ENCODE measurements at regions not wholly inside any gene's neighbourhood (a gene's known extent, or its start where the extent isn't known, plus 50 kb on each side); places are given as distances from the start of the nearest gene placed in this dataset.

DNA sequence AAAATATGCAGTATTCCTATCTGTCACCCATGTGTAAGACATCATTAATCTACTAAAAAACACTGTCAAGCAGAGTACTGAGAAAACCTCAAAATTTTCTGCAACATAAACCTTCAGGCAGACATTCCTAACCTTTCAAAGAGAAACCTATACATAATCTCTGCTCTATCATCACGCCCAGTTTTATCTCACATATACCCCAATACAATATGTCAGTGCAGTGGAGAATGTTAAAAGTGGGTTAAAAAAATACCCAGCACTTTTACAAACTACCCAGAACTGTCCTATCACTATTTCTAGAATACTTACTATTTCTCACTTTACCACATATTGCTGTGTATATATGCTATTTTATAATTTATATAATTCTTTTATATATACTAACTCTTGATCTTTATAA is 922.0 kb upstream of the SORCS1 start:
- TF ChIP-seq POLR2A (IDR thresholded peaks at IDR 0.05; ENCODE audit: low read depth, low read length) (no peak), POLR2AphosphoS5 (IDR thresholded peaks at IDR 0.05; ENCODE audit: low read depth, low read length) (no peak), TAF1 (IDR thresholded peaks at IDR 0.05; ENCODE audit: low read depth, low read length) (no peak), SPI1 (IDR thresholded peaks at IDR 0.05; ENCODE audit: low read depth, low read length) (no peak), POU2F2 (IDR thresholded peaks at IDR 0.05; ENCODE audit: low read depth, low read length) (no peak), PAX5 (IDR thresholded peaks at IDR 0.05; ENCODE audit: insufficient read depth, low read length, severe bottlenecking) (no peak)
